SK-N-SH treated with all-trans-retinoic acid at 6 μM for 48 hours (cell line): ENCODE measurements at regions not wholly inside any gene's neighbourhood (a gene's known extent, or its start where the extent isn't known, plus 50 kb on each side); places are given as distances from the start of the nearest gene placed in this dataset.

ENCODE experiments used
- ATAC-seq: fragments of 200-7000 bp; cut with Tn5 transposase; 3 replicates; pipeline ENCODE4 v1.9.1; 2020; ENCODE audit warnings: mild to moderate bottlenecking, moderate library complexity
- ARNTL ChIP-seq: fragments of 450-650 bp; formaldehyde crosslinking; IDR thresholded peaks from 2 replicates; pipeline ENCODE4 v1.5.0; 2020; ENCODE audit warnings: low read depth, mild to moderate bottlenecking, moderate library complexity, borderline replicate concordance
- BACH2 ChIP-seq: fragments of 250-450 bp; sonication (Bioruptor Pico); IDR thresholded peaks from 2 replicates; pipeline ENCODE4 v1.9.0; 2021; ENCODE audit warnings: mild to moderate bottlenecking, borderline replicate concordance
- CREB5 ChIP-seq: fragments of 250-450 bp; sonication (Bioruptor Pico); IDR thresholded peaks from 2 replicates; pipeline ENCODE4 v1.5.1; 2020; ENCODE audit warnings: low read depth, mild to moderate bottlenecking, moderate library complexity
- CSDC2 ChIP-seq: fragments of 250-450 bp; sonication (Bioruptor Pico); IDR thresholded peaks from 2 replicates; pipeline ENCODE4 v1.5.0; 2020; ENCODE audit warnings: mild to moderate bottlenecking, moderate library complexity
- ISL1 ChIP-seq: fragments of 250-450 bp; sonication (Bioruptor Pico); IDR thresholded peaks from 2 replicates; pipeline ENCODE4 v2.1.2; 2022; ENCODE audit warnings: mild to moderate bottlenecking, moderate library complexity
- OSR1 ChIP-seq: fragments of 250-450 bp; sonication (Bioruptor Pico); IDR thresholded peaks from 2 replicates; pipeline ENCODE4 v1.8.0; 2022; ENCODE audit warnings: moderate library complexity, mild to moderate bottlenecking, inconsistent platforms
- PATZ1 ChIP-seq: fragments of 250-450 bp; sonication (Bioruptor Pico); IDR thresholded peaks from 2 replicates; pipeline ENCODE4 v1.8.0; 2020; ENCODE audit warnings: mild to moderate bottlenecking, moderate library complexity, borderline replicate concordance
- POU6F1 ChIP-seq: fragments of 250-450 bp; sonication (Bioruptor Pico); IDR thresholded peaks from 2 replicates; pipeline ENCODE4 v1.8.0; 2021; ENCODE audit warnings: low read depth, mild to moderate bottlenecking, moderate library complexity, borderline replicate concordance
- PPARA ChIP-seq: fragments of 250-450 bp; sonication (Bioruptor Pico); IDR thresholded peaks from 2 replicates; pipeline ENCODE4 v1.5.0; 2020; ENCODE audit warnings: mild to moderate bottlenecking, borderline replicate concordance
- RARB ChIP-seq: fragments of 250-450 bp; sonication (Bioruptor Pico); IDR thresholded peaks from 2 replicates; pipeline ENCODE4 v1.8.0; 2021; ENCODE audit warnings: mild to moderate bottlenecking, moderate library complexity
- TCF4 ChIP-seq: fragments of 250-450 bp; sonication (Bioruptor Pico); IDR thresholded peaks from 2 replicates; pipeline ENCODE4 v1.8.0; 2021; ENCODE audit warnings: mild to moderate bottlenecking, moderate library complexity, borderline replicate concordance
- TOX ChIP-seq: fragments of 250-450 bp; sonication (Bioruptor Pico); IDR thresholded peaks from 2 replicates; pipeline ENCODE4 v1.8.0; 2021; ENCODE audit warnings: mild to moderate bottlenecking, moderate library complexity, borderline replicate concordance
- TSHZ2 ChIP-seq: fragments of 250-450 bp; sonication (Bioruptor Pico); IDR thresholded peaks from 2 replicates; pipeline ENCODE4 v1.5.0; 2020; ENCODE audit warnings: mild to moderate bottlenecking, moderate library complexity
- ZC3H10 ChIP-seq: fragments of 250-450 bp; sonication (Bioruptor Pico); IDR thresholded peaks from 2 replicates; pipeline ENCODE4 v1.5.1; 2021; ENCODE audit warnings: mild to moderate bottlenecking, moderate library complexity
- ZFP3 ChIP-seq: fragments of 250-450 bp; sonication (Bioruptor Pico); IDR thresholded peaks from 2 replicates; pipeline ENCODE4 v1.5.0; 2020; ENCODE audit warnings: mild to moderate bottlenecking, moderate library complexity
- ZFP30 ChIP-seq: fragments of 450-650 bp; formaldehyde crosslinking; IDR thresholded peaks from 2 replicates; pipeline ENCODE4 v1.5.0; 2022; ENCODE audit warnings: mild to moderate bottlenecking, moderate library complexity
- ZNF70 ChIP-seq: fragments of 450-650 bp; formaldehyde crosslinking; IDR thresholded peaks from 2 replicates; pipeline ENCODE4 v1.5.0; 2020; ENCODE audit warnings: mild to moderate bottlenecking, moderate library complexity
- ZNF8 ChIP-seq: fragments of 450-650 bp; formaldehyde crosslinking; IDR thresholded peaks from 2 replicates; pipeline ENCODE4 v1.5.0; 2020; ENCODE audit warnings: mild to moderate bottlenecking, moderate library complexity

- ATAC-seq = no peak
- TF ChIP-seq TOX (CRISPR knock-in tag) (no peak), CSDC2 (no peak), TCF4 (CRISPR knock-in tag) (no peak), ZFP30 (CRISPR knock-in tag) (no peak), POU6F1 (CRISPR knock-in tag) (no peak), ZC3H10 (no peak), RARB (CRISPR knock-in tag) (no peak), ISL1 (CRISPR knock-in tag) (no peak), PPARA (CRISPR knock-in tag) (no peak), ZFP3 (CRISPR knock-in tag) (no peak), ARNTL (CRISPR knock-in tag) (no peak), PATZ1 (no peak), ZNF8 (no peak), ZNF70 (CRISPR knock-in tag) (no peak), TSHZ2 (CRISPR knock-in tag) (no peak)
- TF ChIP-seq, all 23 proteins: peak for 0
Observed at GRCh38 chr14:98864211-98864610, 407.8 kb downstream of the BCL11B start.

GRCh38 chr14:98867146-98867545 lies 404.9 kb downstream of the BCL11B start:
- TF ChIP-seq TOX (CRISPR knock-in tag) = no peak
- ATAC-seq = no peak

GRCh38 chr14:98867726-98868125 lies 404.3 kb downstream of the BCL11B start:
- TF ChIP-seq BACH2 = no peak
- no peak for TF ChIP-seq RARB (CRISPR knock-in tag)
- no peak for TF ChIP-seq PATZ1
- ATAC-seq = no peak

GRCh38 chr14:98868866-98869265 lies 403.1 kb downstream of the BCL11B start:
- no peak for ATAC-seq
- TF ChIP-seq PPARA (CRISPR knock-in tag) = no peak
- no peak for TF ChIP-seq ARNTL (CRISPR knock-in tag)
- TF ChIP-seq, all 23 proteins: peak for 0

- no peak for TF ChIP-seq OSR1 (CRISPR knock-in tag)
- no peak for TF ChIP-seq POU6F1 (CRISPR knock-in tag)
- TF ChIP-seq ISL1 (CRISPR knock-in tag) = no peak
- TF ChIP-seq CSDC2 = no peak
- TF ChIP-seq CREB5 (CRISPR knock-in tag) = no peak
- TF ChIP-seq, all 23 proteins: peak for 0
- no peak for ATAC-seq
Observed at GRCh38 chr14:98871796-98872195, 400.2 kb downstream of the BCL11B start.
